H4 (cell line): ENCODE measurements at regions not wholly inside any gene's neighbourhood (a gene's known extent, or its start where the extent isn't known, plus 50 kb on each side); places are given as distances from the start of the nearest gene placed in this dataset.

Experiments used
- DNase-seq: peaks from one replicate; pipeline ENCODE4 v3.0.0-alpha.2; 2015; ENCODE audit warnings: low spot score

GRCh38 chr1:25003000-25003399 is 72.9 kb upstream of the RUNX3 start:
- no peak for DNase-seq

- no peak for DNase-seq
Observed at GRCh38 chr1:25001125-25001915, 71.2 kb upstream of the RUNX3 start.

GRCh38 chr1:24999906-25000305 is 69.8 kb upstream of the RUNX3 start:
- no peak for DNase-seq

- no peak for DNase-seq
Observed at GRCh38 chr1:24999426-24999825, 69.3 kb upstream of the RUNX3 start.

- DNase-seq, result no peak
Observed at GRCh38 chr1:24998563-24999245, 68.6 kb upstream of the RUNX3 start.

GRCh38 chr1:24996983-24997893 is 67.2 kb upstream of the RUNX3 start:
- no peak for DNase-seq

GRCh38 chr1:24996456-24996855 is 66.4 kb upstream of the RUNX3 start:
- DNase-seq, result no peak

- no peak for DNase-seq
Observed at GRCh38 chr1:24995661-24996060, 65.6 kb upstream of the RUNX3 start.

GRCh38 chr1:24995140-24995539 is 65.1 kb upstream of the RUNX3 start:
- DNase-seq, result no peak

GRCh38 chr1:24993871-24994580 is 64.0 kb upstream of the RUNX3 start:
- no peak for DNase-seq

- no peak for DNase-seq
Observed at GRCh38 chr1:24992761-24993211, 62.7 kb upstream of the RUNX3 start.

- DNase-seq, result no peak
Observed at GRCh38 chr1:24992124-24992760, 62.2 kb upstream of the RUNX3 start.

- DNase-seq, result no peak
Observed at GRCh38 chr1:24991697-24992096, 61.6 kb upstream of the RUNX3 start.

GRCh38 chr1:24990779-24991641 is 60.9 kb upstream of the RUNX3 start:
- DNase-seq, result no peak

GRCh38 chr1:24990136-24990535 is 60.1 kb upstream of the RUNX3 start:
- no peak for DNase-seq

- DNase-seq, result no peak
Observed at GRCh38 chr1:24989082-24989481, 59.0 kb upstream of the RUNX3 start.

- DNase-seq, result no peak
Observed at GRCh38 chr1:24988558-24988912, 58.5 kb upstream of the RUNX3 start.

GRCh38 chr1:24987875-24988557 is 57.9 kb upstream of the RUNX3 start:
- no peak for DNase-seq

- DNase-seq, result no peak
Observed at GRCh38 chr1:24987424-24987823, 57.3 kb upstream of the RUNX3 start.
